ENCODE measurements at regions not wholly inside any gene's neighbourhood (a gene's known extent, or its start where the extent isn't known, plus 50 kb on each side); places are given as distances from the start of the nearest gene placed in this dataset.

DNA sequence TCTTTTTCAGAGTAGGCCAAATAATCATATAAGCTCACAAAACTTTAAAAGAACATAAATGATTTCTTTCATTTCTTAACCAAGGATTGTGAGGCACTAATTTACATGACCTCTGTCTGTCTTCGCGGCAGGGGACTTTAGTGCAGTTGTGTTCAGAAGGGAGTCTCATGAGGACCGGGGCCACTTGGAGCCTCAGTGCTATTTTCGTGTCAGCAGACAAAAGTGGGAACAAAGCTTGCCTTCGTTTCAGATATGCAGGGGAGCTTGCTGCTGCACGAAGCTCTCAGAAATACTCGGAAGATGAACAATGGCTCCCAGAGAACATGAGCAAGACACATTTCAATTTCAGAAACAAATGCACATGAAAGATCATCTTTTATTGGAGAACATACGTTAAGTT, 497.0 kb downstream of the CDH26 start:
- no peak for DNase-seq

DNA sequence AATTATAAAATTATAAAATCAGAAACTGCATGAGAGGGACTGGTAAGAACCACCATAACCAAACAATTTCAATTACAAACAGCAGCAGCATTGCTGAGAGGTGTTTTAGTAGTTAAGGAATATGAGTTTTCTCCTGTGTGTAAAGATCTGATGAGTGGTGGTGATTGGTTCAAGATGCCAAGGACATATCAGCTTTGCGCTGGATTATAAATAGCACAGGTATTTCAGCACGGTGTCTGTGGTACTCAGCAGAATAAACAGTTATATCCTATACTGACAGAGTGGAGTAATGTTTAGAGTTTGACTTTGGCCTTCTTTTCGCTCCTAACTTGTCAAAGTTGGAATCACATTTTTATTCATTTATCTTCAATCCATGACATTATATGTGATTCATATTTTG, 501.0 kb downstream of the CDH26 start:
- no peak for DNase-seq

DNA sequence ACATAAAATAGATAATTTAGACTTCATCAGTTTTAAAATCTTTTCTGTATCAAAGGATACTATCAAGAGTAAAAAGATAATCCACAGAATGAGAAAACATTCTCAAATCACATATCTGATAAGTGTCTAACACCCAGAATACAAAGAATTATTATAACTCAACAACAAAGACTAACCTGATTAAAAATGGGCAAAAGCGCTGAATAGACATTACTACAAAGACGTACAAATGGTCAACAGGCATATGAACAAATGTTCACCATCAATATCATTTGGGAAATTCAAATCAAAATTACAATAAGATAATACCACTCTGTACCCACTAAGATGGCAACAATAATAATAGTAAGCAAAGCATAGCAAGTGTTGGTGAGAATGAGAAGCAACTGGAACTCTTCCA, 503.8 kb downstream of the CDH26 start:
- no peak for DNase-seq

DNA sequence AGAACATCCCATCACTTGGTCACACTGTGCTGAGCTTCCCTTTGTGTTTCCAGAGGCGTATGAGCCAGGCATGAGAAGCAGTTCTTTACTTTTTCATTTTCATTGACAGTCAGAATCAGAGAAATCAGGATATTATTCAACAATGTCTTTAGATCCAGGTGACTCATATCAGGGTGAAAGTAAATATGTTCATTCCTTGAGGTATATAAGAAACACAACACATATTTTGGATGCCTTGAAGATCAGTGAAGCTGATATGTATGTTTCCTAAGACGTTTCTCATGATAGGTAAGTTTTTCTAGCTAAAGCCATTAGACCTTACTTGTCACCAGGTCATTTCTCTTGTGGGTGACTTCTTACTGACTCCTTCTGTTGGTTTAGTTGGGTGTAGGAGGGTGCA, 505.6 kb downstream of the CDH26 start:
- no peak for DNase-seq

DNA sequence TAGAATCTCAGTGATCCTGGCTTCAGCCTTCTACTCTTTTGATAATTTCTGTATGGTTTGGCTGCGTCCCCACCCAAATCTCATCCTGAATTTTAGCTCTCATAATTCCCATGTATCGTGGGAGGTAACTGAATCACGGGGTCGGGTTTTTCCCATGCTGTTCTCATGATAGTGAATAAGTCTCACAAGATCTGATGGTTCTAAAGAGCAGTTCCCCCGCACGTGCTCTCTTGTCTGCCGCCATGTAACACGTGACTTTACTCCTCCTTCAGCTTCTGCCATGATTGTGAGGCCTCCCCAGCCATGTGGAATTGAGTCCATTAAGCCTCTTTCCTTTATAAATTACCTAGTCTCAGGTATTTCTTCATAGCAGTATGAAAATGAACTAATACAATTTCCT, 507.2 kb downstream of the CDH26 start:
- no peak for DNase-seq

DNA sequence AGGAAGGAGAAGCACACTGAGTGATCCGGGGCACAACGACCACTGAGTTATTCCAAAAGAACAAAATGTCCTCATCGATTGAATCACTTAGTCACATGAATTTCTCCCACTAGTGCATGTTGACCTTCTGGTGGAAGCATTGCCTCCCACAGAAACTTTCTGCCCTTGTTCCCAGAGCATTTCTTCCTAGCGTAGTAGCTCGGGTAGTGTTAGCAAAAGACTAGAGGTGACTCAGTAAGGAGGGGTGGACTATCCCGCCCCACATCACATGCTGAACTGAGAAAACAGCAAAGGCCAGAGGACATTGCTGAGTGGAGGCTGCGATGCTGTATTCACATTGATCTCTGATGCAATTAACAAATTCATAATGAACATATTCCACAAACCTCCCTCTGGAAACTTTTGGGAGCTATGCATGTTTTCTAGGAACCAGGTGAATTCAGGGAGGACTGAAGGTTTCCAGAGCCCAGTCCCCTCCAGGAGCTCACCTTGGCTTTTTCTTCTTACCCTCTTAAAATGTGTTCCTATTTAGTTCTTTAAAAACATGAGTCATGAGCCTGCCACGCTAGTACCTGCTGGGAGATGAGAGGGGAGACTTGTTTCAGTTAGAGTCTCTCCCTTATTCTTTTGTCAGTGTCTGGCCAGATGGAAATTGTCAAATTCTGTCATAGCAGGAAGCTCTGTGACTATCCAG, 507.9 kb downstream of the CDH26 start:
- no peak for DNase-seq

DNA sequence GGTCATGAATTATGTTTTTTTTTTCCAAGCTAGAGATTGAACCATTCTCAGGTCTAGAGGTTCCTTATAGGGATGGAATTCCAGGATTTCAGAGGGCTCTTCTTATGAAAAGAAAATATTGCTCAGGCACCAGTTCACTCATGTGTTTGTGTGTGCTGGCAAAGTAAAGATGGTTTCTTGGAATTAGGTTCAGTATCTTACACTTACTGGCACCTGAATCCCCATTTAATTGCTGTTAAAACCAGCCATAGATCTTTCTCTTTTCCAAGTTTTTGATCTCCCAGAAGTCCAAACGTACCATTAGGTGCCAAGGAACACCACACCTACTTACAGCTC, 508.4 kb downstream of the CDH26 start:
- no peak for DNase-seq

DNA sequence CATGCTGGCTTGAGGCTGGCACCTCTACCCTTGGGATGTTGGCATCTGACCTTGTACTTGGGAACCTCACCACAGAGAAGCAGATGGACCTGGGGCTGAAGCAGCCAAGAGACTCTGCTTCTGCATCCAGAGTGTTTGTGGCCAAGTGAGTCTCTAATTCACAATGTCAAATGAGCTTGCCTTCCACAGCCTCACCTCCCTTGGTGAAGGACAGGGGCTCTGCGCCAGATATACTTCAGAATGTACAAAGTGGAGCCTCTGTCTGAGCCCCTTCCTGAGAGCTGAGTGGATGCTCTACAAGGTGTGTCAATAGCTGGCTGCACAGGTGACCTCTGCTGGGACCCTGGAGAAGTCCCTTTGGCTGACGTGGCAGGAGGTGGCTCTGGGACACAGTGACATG, 508.9 kb downstream of the CDH26 start:
- DNase-seq: no peak

DNA sequence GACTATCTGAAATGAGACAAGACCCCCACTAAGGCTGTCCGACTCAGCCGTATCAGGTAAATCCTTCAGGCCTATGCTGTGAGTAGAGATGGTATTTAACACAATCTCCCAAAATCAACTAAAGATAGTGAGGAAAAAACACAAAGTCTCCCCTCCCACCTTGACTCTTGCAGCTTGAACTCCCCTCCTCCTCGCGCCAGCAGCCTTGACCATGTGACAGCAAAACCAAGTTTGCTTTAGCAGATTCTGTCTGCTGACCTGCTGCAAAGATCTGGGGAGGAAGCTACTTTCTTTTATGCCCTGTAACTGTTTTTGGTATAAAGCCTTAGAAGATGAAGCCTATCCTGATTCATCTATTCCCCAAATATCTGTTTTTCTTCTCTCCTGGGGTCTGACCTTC, 509.5 kb downstream of the CDH26 start:
- DNase-seq: no peak

DNA sequence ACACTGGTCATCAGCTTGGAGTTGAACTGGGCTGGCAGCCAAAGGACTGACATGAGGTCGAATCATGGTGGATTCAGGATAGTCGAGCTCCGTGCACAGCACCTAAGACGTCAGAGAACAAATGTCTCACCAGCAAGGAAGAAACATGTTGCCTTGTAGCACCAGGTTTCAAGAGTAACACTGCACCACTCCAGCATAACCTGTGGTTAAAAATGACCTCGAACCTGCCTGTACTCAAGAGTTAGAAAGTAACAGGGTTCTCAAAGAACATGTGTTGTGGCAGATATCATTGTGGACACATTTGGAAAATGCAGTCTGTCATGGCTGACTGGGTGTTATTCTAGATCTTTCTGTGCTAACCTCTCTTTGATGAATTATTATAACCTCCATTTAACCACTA, 511.6 kb downstream of the CDH26 start:
- no peak for DNase-seq

DNA sequence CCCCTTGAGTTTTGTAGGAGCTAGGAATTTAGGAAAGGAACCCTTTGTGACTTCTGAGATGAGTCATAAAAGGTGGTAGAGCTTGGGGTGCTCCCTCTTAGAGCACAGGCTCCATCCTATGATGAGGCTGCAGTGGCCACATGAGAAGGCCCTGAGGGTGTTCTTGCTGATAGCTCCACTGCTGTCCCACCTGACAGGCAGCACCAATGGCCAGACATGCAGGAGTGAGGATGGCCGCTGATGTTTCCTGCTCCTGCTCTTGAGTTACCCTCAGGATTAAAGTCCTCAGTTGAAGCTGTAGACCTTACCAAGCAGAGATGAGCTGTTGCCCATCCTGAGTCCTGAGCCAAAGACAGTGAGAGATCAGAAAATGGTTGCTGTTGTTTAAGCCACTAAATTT, 512.1 kb downstream of the CDH26 start:
- no peak for DNase-seq

DNA sequence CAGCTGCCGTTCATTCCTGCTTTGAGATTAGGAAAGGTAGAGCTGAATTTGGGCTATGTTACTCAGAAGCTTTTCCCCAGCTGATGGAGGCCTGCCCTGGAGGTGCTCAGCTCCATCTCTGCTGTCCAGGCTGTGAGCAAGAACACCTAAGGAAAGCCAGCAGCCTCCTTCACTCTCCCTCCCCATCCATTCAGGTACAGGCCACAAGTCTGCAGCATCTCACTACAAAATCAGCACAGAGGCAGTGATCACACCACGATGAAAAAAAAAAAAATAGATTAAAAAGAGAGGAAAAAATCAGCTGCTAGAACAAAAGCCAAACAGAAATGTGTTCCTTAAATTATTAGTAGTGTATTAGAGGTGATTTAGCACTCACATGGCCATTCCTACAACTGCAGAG, 515.0 kb downstream of the CDH26 start:
- DNase-seq: no peak

DNA sequence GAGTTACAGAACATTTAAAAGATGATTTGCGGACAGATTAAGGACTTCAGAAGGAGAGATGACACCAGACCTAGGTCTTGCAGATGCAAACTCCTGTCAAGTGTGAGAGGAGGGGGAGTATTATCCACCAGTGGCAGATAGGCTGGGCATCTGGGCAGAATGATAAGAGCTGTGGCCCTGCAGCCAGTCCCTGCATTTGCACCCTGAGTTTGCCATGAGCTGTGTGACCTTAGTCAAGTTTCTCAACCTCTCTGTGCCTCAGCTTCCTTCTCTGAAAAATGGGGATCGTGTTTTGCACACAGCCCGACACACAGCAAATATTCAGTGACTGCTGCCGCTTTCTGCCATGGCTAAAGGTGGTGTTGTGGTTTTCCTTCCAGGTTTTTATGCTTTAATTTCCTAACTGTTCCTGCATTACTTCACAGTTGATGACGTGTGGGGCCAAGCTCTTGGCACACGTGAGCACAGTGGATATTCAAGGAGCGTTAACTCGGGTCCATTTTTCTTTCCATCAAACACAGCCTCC, 516.2 kb downstream of the CDH26 start:
- DNase-seq: no peak

DNA sequence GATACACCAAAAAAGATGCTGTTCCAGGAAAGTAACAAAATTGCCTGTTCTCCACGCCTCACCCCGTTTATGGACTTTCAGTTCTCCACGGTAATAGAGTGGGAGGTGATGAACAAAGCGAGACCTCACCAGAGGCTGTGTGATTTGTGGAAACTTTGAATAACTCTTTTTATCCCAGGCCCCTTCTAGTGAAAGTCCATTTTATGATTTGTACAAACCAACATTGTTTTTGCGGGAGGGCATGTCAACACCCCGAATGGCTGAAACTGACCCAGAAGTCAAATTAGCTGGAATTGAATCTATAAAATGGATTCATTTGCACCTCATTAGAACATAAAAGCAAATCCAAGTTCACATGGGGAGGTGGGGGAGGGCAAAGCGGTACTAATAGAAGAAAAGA, 517.8 kb downstream of the CDH26 start:
- DNase-seq: no peak

DNA sequence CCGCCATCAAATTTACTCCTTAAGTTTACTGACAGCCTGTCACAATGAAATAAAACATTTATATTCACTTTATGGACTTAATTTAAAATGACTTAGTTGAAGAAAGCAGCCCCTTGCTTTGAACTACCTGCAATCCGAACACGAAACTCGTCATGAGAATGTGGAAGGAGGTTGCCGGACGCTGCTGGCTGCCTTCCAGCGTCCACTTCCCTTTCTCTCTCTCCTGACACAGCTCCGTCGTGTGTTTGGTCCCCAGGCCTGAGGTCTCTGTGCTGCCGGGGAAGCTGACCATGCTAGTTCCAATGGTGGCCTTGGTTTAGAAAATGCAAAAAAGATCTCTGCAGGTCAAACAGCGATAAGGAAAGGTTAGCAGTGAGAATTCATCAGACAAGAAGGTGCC, 519.7 kb downstream of the CDH26 start:
- no peak for DNase-seq

DNA sequence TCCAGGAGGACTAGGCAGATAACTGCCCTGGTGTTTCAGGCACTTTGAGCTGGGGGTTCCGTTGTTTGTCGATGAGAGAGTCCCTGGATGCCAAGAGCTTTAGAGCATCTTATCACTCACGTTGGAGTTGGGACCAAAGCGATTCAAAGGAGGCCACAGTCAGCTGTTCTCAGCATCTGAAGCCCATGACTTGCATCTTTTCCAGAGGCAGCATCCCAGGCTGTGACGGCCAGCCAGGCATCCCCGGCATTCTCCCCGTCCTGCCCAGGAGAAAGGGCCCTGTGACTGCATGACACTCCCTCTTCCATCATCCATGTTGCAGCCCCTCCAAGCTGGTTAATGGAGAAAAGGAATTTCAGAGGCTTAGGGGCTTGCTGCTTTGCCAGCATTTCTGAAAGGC, 520.3 kb downstream of the CDH26 start:
- no peak for DNase-seq

DNA sequence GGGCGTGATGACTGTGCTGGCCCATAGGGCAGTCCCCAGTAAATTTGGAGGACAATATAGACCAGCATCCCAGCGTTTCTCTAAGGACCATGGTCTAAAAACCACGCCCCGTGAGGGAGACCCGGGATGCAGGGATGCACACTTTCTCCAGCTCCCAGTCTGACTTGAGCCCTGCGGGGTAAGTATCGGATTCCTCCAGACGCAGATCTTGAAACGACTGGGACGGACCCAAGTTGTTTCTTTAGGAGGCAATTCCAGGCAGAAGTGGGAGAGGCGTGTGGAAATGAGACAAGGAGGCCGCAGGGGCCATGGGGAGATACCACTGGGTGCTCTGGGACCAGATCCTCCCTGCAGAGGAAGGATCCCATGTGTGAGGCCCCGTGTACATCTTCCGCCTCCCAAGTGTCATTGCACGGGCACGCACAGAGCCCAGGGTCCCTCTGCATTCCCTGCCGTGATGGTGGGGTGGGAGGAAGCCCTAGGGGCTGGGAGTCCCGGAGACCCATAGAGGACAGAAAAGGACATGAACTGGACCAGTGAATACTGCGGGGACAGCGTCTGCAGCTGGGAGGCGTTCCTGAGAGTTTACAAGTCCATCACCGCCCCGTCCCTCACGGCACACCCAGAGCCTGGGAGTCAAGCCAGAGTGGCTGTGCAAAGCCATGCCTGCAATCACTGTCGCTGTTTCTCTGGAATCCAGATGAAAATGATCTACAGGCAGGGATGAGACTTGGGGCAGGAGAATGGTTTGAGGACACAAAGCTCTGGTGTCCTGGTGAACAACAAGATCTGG, 522.9 kb downstream of the CDH26 start:
- no peak for DNase-seq

DNA sequence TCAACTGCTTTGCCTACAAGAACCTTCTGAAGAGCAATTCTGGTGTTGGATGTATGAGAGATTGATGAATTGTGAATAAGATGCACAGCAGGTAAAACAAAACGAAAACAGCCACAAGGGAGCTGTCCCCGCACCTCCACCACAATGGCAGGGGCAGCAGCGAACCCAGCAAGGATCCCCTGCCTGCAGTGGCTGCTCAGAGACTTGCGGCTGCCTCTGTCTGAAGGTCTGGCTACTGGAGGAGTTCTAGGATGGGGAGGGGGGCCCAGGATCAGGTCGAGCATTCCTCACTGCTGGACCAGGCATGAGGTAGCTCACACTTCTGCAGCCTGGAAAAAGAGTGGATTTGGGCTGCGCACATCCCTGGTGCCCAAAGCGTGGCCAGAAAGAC, 523.5 kb downstream of the CDH26 start:
- no peak for DNase-seq

DNA sequence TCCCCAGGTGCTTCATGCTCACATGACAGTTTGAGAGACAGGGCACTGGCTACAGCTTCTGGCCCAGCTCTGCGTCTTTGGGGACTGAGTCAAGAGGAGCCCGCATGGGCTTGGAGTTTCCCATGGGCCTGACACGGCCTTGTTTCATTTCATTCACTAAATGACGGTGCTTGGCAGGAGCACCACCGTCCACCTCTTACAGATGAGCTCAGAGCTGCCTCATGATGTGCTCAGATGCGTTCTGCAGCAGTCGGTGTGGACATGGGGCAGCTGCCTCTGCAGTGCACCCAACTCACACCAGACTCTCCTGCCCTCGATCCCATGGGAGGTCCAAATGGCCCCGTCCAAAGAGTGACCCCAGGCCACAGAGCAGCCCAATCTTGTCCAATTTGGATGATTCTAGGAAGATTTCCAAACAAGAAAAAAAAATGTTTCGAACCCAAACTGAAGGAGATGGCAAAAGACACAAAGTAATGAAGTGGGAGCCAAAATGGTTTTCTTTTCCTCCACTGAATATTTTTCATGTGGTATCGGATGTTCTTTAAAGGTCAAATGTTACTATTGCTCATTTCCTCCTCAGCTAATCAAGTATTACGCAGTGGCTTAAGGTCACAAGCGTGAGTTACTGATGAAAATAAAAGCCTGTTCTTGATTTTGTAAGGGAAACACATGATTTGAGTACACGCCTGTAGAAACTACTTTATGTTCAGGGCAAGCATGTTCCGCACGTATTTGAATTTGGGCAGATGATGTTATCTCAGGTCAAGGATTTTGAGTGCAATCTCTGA, 524.2 kb downstream of the CDH26 start:
- peak; percentile 31 for DNase-seq

DNA sequence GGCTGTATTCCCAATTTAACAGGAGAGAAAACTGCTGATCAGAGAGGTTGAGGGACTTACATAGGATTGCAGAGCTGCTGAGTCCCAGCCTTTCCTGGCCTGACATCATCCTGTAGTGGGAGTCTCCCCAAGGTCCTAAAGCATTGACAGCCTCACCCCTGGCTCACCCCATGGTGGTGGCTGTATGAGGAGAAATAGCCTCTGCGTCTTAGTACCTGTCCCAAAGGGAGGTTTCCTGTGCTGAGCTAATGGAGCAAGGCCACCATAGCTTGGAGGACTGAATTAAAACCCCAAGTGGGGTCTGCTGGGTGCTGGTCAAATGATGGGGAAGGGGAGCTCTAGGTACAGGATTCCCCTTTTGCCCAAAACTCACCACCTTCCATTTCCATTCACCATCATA, 525.1 kb downstream of the CDH26 start:
- no peak for DNase-seq

DNA sequence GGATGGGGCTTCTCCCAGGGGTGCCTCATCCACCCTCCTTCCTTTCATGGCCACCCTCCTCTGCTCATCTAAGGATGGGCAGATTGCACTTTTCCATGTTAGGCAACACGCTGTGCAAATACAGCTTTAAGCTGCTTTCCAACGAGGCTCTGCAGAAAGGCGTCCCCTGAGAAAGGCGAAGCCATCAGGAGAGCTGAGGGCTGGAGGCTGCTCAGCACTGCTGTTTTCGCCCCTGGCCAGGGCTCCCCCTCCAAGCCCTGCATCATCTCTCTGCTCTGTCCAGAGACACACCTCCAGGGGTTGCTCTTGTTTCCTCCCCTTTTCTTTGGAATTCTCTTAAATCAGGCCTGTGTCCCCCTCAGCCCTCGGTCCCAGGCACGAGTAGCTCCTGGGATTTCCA, 526.1 kb downstream of the CDH26 start:
- no peak for DNase-seq

DNA sequence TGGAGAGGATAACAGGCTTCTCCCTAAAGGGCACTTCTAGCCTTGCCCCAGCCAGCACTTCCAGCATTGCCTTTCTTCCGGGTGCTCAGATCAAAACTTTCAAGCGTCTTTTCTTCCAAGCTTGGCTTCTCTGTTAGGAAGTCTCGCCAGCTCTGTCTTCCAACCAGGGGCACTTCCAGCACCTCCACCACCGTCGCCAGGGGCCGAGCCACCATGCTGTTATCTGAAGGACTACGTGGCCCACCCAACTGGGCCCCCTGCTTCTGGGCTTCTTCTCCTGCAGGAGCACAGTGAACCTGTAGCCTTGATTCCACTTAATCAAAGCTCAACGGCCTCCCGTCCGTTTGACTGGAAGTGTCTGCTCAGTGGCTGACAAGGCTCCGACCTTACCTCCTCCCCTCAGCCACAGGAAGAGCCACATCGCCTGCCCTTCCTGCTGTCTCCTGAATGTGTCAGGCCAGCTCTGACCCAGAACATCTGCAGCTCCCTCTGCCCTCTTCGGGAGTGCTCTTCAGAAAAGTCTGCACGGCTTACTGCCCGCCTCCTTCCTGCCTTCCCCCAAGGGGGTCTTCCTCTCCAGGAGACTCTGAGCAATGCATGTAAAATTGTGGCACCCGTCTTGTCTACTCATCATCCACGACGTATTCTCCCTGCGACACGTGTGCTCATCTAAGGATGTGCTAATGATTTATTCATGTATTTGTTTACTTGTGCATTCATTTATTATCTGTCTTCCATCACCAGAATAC, 527.0 kb downstream of the CDH26 start:
- no peak for DNase-seq

DNA sequence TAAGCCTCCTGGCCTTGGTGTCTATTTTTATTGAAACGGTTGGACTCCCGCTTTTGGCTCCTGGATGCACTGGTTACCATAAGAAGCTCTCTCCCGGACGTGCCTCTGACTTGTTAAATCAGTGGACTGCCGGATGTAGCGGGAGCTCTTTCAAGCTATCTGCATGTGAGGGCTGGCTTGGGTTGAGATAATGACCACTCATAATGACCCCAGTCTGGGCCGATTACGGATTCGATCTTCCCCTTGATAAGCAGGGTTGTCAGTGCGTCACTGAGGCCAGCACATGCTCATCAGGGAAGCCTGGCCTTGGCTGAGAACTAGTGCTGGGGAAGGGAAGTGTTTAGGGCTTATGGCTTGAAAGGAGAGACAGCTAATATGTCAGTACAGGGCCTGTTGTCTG, 528.1 kb downstream of the CDH26 start:
- DNase-seq: no peak
